GM12874 (cell line): ENCODE measurements at regions not wholly inside any gene's neighbourhood (a gene's known extent, or its start where the extent isn't known, plus 50 kb on each side); places are given as distances from the start of the nearest gene placed in this dataset.

Experiments used
- CTCF ChIP-seq: IDR thresholded peaks from 2 replicates; pipeline ENCODE4 v1.5.1; 2011; ENCODE audit warnings: low read depth, mild to moderate bottlenecking, control low read depth, low read length, moderate library complexity; ENCODE audit not compliant: insufficient read depth

GRCh38 chr4:128384765-128385598 lies 97.4 kb upstream of the PGRMC2 start:
- no peak for TF ChIP-seq CTCF

GRCh38 chr4:128384091-128384520 lies 96.5 kb upstream of the PGRMC2 start:
- TF ChIP-seq CTCF, result no peak

- no peak for TF ChIP-seq CTCF
Observed at GRCh38 chr4:128381748-128382559, 94.3 kb upstream of the PGRMC2 start.

- no peak for TF ChIP-seq CTCF
Observed at GRCh38 chr4:128380306-128380705, 92.7 kb upstream of the PGRMC2 start.

- TF ChIP-seq CTCF, result peak; percentile 59
Observed at GRCh38 chr4:128379860-128380259, 92.2 kb upstream of the PGRMC2 start.

- no peak for TF ChIP-seq CTCF
Observed at GRCh38 chr4:128378668-128379067, 91.1 kb upstream of the PGRMC2 start.

GRCh38 chr4:128376958-128377357 lies 89.3 kb upstream of the PGRMC2 start:
- TF ChIP-seq CTCF, result no peak
